HT-29 (cell line): ENCODE measurements at regions not wholly inside any gene's neighbourhood (a gene's known extent, or its start where the extent isn't known, plus 50 kb on each side); places are given as distances from the start of the nearest gene placed in this dataset.

Experiments used
- DNase-seq: peaks from one replicate; pipeline ENCODE4 v3.0.0-alpha.2; 2015; ENCODE audit warnings: low spot score

DNA sequence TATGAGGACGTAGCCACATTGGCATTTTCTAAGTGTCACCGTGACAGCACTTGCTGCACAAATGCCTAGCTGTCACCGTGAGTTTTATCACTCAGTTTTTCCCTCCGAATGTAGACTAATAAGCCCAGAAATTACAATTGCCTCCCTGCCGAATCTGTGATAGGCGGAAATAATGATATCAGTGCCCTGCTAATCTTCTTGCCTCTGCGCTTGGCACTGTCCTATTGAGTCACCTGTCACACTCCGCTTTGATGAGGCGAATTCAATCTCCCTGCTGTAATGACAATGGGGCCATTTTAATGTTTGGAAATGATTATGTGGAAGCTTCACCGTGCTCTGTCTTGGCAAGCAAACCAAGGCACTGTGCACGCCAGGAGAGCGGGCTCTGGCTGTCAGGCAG lies 112.8 kb downstream of the LINC00237 start:
- no peak for DNase-seq

DNA sequence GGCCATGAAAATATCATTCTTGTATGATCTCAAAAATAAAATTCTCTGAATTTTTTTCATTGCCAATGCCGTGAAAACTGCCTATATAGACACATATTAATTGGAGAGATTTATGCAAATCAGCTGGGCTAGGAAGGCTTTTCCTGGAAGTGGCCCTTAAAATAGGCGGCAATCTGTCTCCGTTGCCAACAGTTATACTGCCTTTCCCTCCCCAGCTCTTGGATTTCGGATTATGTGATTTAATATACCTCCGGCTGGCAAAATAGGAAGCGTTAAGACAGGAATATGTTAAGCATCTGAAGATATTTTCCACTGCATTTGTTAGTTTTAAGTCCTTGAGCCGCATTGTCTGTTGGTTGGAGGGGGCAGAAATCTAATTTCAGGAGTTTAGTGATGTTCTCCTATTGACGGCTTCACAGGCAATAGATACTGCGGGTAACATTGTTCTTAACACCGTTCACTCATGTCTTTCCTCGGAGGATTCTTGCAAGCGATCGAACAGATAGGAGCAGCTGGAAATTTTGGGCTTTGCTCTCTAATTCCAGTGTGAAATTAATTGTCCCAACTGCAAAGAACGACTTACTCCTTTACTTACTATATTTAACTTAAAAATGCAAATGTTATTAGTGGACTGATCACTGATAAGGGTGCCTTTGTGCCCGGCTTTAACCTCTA lies 113.3 kb downstream of the LINC00237 start:
- no peak for DNase-seq

DNA sequence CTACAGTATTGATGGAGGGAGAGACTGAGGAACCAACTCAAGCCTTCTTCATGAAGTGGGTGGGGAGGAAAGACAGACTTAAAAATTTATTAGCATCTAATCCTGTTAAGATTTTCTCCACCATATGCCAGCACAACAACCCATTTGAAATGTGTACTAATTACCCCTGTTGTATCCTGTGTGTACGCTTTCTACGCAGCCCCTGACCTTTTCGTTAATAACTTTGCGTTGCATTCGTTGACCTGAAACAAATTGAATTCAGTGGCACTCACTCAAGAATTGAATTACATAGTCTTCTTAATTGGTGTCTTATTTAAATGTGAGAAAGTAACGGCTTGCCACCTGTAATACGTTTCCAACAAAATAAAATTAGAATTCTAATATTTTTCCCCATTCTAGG lies 113.9 kb downstream of the LINC00237 start:
- no peak for DNase-seq

DNA sequence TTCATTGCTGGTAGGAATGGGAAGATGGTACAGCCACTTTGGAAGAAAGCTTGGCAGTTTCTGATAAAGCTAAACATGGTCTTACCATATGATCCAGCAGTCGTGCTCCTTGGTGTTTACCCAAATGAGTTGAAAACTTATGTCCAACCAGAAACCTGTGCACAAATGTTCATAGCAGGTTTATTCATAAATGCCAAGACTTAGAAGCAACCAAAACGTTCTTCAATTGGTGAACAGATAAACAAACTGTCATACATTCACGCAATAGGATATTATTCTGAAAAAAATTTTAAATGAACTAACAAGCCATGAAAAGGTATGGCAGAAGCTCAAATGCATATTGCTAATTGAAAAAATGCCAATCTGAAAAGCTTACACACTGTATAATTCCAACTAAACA lies 117.1 kb downstream of the LINC00237 start:
- DNase-seq: no peak

DNA sequence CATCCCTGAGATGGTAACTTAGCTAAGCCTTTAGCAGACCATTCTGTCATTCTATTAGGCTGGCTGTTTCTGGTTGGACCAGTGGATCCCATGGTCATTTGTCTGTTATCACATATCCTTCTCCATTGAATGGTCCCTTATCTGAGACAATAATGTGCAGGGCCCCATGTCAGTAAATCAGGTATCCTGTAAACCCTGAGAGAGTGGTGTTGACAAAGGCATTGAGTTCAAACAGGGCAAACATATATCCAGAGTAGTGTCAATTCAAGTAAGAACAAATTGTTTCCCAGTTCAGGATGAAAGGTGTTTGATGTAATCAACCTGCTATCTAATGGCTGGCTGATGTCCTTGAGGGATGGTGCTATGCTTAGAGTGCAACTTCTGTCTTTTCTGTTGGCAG lies 126.2 kb downstream of the LINC00237 start:
- no peak for DNase-seq

DNA sequence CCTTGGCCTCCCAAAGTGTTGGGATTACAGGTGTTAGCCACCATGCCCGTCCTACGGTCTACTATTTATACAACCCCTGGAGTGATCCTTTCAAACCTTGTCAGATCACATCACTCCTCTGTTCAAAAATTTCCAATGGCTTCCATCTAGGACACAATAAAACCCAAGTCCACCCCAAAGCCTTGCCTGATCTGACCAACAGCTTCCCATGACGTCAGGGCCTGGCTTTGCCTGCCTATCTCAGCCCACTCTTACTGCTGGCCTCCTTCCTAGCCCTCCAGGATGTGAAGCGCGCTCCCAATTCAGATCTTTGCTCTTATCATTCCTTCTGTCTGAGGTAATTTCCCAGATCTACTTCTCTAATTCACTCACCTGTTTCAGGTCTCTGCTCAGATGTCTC lies 128.4 kb downstream of the LINC00237 start:
- DNase-seq: no peak

DNA sequence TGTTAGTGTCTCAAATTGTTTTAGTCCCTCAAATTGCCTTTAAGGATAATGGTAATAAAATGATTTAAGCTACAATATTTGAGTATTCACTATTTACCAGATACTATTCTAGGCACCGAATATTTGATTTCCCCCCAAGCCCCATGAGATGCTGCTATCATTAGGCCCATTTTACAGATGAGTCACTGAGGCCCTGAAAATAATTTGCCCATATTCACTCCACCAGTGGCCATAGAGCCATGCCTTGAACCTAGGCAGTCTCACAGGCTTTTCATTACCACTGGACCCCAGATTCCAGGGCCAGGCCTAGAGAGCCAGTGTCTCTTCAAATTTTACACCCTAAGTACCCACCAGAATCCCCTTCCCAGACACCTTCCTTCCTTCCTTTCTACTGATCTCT lies 133.7 kb downstream of the LINC00237 start:
- DNase-seq: no peak

DNA sequence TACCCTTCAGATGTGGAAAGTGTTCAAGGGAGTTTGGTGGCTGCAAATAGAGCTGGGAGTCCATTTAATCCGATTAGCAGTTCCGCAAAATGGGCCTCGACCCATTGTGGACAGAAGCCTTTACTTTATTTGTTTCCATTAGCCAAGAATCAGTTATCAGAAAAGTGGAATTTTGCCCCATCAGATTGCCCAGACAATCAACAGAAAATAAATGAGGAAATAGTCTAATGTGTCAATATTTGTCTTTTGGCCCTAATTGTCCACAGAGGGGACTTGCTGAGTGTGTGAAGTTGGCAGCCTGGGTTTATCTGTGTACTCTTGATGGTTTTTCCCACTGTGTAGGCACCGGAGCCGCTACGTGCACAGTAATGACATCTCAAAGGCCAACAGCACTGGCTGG lies 134.3 kb downstream of the LINC00237 start:
- no peak for DNase-seq

DNA sequence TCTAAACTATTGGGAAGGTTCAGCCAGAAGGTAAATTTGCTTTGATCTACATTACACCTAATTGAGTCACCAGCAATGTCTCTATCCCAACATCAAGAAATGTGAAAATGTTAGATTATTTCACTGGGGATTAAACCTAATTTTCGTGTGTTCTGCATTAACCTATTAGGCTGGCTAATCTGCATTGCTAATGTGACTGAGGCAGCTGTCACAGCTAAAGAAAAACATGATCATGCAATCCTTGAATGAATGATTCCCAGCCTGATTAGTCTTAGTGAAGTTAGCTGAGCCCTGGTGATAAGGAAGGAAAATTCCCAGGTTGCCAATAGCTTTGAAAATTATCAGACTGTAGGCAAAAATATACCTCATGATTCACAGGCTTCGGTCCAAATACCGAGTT lies 135.3 kb downstream of the LINC00237 start:
- no peak for DNase-seq

DNA sequence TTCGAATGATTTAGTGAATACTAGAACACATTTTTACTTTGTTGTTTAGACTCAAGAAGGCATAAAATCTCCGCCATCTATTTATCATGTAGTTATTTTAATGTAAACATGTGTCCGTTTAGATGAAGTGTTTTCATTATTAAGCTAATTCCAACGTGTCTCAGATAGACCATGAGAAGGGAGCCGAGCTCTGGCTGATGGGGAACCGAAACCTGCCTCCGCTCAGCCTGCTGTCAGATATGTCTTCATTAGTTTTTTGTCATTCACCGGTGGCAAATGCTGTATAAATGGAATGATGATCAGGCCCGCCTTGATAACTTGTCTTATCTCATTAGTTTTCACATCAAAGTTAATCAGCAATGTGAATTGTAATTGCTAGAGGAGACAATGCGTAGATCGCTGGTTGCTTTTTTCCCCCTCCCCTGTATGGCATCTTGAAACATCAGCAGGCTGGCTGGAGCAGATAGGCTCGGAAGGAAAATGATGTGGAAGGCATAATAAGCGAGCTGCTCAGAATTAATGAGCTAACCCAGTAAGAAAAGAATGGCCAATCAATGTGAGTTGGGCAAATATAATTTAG lies 136.4 kb downstream of the LINC00237 start:
- no peak for DNase-seq

DNA sequence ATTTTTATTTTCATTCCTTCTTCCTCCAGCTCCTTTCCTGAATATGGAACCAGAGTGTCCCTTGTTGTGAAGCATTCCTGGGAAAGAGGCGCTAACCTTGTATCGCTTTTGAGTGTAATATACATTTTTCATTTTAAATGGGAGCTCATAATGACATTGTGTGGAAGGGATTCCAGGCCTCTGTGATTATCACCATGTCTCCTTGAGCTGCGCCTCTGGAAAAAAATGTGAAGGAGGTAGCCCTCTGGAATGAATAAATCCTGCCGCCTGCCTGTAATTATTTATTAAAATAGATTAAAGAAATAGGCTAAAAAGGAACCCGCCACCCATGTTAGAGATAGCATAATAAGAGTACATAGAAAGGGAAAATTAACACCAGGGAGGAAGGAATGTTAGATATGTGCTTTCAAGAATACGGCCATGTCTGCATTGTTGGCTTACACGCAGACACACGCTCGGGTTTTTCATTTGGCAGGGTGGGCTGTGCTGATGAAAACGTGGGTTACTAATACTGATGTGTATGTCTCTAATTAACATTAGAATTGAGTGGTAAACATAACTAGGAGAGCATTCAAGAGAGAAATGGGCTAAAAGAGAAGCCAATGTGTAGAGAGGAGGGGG lies 138.5 kb downstream of the LINC00237 start:
- no peak for DNase-seq

DNA sequence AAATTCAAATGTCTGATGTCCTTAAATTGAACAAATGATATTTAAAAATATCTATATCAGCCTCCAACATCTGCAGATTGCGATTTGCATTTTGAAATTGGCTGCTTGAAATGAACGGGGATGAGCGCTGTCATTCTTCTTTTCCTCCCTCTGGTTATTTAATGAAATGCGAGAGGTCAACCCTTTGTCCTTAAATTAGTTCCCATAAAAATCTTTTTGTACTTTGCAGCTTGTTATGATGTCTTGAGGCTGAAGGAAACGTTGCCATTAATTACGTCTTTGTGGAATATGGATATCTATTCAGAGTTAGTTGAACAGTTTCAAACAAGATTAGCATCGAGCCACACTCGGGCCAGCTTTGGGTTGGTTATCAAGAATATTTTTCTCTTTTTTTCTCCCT lies 140.0 kb downstream of the LINC00237 start:
- DNase-seq: no peak

DNA sequence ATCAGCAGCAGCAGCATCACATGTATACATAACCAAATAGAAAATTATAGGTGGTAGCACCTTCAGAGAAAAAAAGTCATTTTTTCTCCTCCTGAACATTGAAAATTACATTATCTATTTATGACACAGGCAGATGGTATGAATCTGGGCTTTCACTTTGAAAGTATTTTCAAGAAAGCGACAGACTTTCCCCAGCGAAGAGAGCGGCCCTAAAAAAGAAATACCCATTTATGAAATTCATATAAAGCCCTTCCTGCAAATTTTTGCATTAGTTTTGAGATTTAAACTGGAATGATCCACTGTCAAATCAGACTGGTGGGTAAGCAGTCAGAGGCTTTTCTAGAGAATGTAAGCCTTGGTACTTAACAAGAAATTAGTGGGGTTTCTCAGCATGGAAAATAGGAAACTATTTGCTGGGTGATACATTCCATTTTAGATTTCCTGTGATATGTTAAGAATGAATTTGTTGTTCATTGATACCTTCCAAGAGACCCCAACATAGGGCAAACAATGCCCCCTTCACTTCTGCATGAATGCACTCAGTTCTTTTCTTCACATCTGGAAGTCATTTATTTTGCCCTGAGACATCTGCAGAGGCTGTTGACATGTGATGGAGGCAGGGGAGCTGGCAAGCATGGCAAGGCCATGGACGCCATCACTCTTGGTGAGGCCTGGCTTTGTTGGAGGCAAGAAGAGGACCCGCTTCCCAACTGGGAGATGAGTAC lies 147.0 kb downstream of the LINC00237 start:
- no peak for DNase-seq

DNA sequence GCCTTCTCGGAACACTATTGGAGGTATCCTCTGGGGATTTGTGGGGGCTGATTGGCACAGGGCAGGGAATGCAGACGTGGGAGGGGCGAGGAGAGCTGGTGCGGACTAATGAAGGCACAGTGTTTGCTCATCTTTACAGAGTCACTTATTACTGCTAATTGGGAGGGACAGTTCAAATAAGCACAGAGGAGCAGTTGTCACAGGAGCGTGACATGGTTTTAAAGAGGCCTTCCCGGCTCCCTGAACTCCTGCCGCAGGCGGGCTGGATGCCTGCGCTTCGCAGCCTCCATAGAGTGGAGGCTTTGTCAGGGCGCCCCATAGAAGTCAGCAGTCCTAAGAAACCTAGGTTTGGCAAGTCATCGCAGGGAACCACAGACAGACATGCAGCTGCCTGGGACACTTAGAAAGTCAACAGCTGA lies 149.6 kb downstream of the LINC00237 start:
- DNase-seq: no peak

DNA sequence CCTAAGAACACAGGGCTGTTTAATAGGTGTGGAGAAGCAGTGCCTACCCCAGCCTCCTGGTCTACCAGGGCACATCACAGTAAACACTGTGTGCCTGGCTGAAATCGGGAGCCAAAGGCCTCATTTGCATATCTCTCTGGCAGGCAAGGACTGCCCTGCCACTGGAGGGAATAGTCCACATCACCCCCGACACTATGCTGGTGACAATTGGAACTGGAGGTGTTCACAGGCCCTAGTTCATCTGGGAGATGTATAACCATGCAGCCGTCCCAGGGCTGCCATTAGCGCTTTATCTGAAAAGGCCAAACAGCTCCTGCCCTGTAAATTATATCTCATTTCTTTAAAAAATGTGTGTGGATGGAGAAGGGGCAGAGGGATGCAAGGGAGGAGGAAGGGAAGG lies 150.3 kb downstream of the LINC00237 start:
- DNase-seq: no peak

DNA sequence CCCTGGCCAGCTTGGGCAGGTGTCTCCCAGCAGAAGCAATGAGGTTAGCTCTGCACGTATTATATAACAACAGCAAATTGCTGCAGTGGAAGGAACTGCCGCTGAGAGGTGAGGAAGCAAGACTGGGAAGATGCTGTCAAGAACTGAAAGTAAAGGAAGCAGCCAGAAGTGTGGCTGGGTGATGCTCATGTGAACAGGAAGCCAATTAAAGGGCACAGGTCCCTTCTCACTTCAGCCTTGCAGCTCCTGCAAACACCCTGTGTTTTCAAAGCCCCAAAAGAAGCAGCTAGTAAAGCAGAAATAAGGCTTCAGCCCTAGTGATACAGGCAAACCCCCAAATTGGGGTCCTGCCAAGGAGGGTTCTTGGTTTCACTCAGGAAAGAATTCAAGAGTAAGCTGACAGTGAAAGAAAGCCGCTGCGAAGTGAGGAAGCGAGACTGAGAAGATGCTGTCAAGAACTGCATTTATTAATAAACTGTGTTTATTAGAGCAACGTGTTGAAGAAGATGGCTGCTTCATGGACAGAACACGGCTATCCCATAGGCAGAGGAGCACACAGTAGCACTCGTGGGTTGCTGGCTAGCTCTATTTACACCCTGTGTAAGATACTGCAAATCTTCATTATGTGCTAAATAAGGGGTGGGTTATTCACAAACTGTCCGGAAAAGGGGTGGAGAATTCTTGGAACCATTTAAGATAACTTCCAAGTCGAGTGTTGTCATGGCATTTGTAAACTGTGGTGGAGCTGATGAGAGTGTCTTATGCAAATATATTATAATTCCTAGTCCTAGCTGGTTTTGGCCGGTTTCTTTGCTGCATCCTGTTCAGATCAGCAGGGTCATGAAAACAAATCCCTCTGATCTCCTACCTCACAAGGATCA lies 152.2 kb downstream of the LINC00237 start:
- no peak for DNase-seq

DNA sequence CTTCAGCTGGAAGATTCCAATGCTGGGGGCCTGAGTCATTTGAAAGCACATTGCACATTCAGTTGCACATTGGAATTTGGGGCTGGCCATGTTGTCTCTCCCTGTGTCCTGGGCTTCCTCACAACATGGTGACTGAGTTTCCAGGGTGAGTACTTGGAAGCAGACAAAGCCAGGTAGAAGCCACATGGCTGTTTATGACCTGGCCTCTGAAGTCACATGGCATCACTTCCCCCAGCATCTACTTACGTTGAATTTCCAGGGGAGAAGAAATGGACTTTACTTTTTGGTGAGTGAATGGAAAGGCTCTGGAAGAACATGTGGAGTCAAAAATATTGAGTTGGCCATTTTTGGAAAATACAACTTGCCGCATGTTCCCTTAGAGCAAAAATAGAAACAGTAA lies 155.5 kb downstream of the LINC00237 start:
- DNase-seq: no peak

DNA sequence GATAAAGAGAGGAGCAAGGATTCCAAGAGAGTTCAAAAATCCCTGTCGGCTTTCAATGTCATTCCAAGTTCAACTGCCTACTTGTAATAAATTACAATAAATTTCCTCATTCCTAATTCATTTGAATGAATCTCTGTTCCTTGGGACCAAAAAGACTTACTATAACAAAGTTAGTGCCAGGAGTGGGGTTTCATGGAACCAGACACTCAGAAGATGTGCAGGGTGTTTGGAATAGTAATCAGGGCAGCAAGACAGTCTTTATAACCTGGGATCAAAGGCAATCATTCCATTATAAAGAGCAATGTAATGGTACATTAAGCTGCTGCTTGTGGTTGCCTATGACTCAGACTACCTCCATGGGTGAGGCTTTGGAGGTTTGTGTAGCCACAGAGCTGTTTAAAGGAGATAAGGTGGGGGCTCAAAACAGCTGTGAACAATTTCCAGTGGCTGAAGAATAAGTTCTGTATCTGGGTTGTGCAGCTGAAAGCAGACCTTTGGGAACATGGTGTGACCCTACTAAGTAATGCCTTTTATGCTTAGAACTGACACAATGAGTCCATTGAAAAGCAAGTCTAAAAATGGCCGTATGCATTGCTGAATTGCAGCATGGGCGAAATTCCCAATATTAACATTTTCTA lies 159.9 kb downstream of the LINC00237 start:
- DNase-seq: no peak

DNA sequence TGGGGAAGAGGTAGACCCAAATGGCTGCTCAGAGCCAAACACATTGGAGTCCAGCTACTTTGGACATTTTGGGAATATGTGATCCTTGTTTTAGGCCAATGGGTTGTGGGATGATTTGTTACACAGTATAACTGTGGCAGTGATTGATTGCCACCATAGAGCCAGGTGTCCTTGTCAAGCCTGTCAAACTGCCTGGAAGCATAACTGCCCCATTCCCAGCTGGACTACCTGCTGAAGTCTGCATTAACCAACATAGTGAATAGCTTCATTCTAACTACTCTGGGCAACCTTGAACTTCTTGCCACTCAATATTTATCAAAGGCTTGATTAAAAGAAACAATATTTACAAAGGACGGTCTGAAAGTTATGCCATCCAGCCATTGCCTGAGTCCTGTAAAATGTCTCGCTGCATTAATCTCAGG lies 164.7 kb downstream of the LINC00237 start:
- no peak for DNase-seq

DNA sequence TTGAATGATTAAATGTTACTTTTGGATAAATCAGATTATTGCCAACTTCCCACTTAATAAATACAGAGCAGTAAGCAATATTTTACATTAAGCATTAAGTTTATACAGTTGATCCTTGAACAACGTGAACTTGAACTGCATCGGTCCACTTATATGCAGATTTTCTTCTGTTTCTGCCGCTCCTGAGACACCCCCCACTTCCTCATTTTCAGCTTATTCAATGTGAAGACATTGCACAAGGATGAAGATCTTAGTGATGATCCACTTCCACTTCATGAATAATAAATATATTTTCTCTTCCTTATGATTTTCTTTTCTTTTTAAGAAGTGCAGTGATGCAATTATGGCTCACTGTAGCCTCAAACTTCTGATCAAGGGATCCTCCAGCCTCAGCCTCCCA lies 167.2 kb downstream of the LINC00237 start:
- no peak for DNase-seq

DNA sequence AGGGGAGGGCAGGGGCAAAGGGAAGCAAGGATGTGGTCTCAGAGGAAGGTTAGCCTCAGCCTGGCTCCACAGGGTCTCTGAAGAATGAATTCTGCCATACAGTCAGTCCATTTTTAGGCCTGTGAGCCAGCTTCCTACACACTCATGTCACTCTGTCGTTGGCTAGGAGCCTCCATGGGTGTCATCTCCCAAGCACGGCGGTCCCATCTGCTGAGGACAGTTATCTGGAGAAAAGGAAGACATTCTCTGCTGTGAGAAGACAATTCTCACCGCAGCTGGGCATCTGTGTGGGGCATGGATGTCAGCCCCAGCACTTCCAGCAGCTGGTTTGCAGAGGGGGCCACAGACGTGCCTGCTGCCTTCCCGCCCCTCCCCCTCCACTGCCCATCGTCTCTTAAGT lies 167.6 kb downstream of the LINC00237 start:
- DNase-seq: no peak
